GM18502 (cell line): ENCODE measurements at regions not wholly inside any gene's neighbourhood (a gene's known extent, or its start where the extent isn't known, plus 50 kb on each side); places are given as distances from the start of the nearest gene placed in this dataset.
"Not testable (repeated sequence)": the region's sequence is repeated elsewhere in the genome, so short reads cannot be mapped to it uniquely, and the experiment has no call there.

ENCODE experiments used
- ATAC-seq: cut with Tn5 transposase; IDR thresholded peaks from one replicate; pipeline ENCODE4 v1.9.1; 2021; ENCODE audit warnings: mild to moderate bottlenecking; ENCODE audit not compliant: unreplicated experiment, poor library complexity

DNA sequence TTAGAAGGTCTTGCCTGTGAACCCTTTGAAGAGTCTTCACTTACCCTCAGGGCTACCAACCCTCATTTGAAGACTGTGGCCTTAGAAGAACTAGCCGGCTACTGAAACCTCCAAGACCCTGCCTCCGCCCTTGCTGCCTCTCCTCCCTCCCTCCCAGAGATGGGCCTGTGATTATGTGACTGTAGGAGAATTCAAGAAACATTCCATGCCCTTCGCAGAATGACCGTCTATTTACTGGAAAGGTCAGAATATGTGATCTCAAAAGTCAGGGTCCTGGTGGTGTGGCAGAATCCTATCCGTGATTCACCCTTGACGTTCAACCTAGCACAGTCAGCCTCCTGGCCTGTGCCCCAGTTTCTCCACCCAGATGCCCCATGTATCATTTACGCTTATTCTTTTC is 109.6 kb downstream of the CTNND1 start:
- no peak for ATAC-seq

GRCh38 chr11:57873196-57873911 is 111.8 kb downstream of the CTNND1 start:
- no peak for ATAC-seq

DNA sequence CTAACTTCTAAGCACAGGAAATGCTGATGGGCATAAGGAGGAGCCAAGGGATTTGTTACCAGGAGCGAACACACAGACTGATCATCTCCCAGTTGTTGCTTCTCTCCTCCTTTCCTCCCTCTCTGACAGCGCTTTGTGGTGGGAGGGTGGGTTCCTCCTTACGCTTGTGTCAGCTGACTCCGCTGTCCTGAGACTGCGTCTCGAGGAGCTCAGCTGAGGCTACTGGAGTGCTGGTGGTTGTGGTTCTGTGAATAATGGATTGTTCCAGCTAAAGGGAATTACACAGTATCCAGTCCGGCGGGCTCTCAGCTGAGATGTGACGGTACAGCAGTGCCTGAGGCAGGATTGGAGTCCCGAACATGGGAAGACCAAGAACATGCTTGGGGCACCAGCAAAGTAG is 113.4 kb downstream of the CTNND1 start:
- ATAC-seq = no peak

DNA sequence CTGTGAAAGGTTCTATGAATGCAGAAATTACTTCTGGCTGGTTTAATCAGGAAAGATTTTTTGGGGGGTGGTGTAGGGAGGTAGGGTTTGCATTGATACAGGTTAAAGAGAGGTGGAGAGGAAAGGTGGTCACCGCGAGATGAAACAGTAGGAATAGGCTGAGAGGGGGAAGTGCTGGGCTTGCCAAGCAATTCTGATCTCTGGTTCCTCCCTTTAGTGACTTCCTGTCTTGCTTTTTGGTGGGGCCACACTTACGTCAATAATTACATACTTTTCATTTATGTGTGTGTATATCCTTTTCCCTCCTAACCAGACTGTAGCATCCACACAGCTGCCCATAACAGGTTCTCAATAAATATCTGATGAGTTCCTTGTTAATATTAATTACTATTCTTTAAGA is 120.0 kb downstream of the CTNND1 start:
- ATAC-seq = no peak

- no peak for ATAC-seq
Observed at GRCh38 chr11:57883630-57884029, 122.0 kb downstream of the CTNND1 start.

DNA sequence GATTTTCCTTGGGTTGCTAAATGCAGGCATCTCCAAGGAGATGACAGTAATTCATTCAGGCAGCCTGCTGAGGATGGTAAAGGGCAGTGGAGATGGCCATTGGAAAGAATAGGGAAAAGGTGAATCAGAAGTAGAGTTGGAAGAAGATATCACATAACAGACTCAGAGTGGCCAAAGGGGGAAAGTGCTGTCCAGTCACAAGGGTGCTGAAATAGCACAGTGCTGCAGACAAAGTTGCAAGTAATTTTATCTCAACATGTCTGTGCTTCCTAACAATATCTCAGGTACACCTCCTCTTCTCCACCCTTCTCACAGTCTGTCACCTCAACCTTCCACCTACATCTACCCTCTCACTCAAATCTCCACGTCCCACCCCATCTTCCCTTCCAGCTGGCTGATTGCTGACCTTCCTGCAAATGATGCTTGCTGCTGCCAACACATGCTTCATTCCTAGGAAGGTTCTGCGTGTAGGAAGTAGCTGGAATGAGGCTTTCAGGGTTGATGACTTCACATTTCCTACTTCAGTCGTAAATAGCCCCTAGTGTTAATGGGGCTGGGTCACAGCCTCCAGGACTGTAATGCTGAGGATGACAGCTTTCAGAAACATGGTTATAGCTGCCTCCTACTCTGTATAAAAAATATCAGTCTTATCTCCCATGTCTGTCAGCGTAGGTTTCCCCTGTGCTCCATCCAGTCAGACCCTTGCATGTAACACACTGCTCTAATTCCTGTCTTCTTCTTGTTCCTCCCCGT is 123.9 kb downstream of the CTNND1 start:
- ATAC-seq = no peak

GRCh38 chr11:57888386-57888785 is 126.8 kb downstream of the CTNND1 start:
- ATAC-seq = no peak

- no peak for ATAC-seq
Observed at GRCh38 chr11:57890521-57890920, 128.9 kb downstream of the CTNND1 start.

DNA sequence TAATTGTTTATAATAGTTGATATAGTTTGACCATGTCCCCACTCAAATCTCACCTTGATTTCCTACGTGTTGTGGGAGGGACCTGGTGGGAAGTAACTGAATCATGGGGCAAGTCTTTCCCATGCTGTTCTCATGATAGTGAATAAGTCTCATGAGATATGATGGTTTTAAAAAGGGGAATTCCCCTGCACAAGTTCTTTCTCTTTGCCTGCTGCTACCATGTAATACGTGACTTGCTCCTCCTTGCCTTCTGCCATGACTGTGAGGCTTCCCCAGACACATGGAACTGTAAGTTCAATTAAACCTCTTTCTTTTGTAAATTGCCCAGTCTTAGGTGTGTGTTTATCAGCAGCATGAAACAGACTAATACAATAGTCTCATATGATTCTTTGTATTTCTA is 130.5 kb upstream of the OR9Q1 start:
- not testable (repeated sequence) for ATAC-seq

DNA sequence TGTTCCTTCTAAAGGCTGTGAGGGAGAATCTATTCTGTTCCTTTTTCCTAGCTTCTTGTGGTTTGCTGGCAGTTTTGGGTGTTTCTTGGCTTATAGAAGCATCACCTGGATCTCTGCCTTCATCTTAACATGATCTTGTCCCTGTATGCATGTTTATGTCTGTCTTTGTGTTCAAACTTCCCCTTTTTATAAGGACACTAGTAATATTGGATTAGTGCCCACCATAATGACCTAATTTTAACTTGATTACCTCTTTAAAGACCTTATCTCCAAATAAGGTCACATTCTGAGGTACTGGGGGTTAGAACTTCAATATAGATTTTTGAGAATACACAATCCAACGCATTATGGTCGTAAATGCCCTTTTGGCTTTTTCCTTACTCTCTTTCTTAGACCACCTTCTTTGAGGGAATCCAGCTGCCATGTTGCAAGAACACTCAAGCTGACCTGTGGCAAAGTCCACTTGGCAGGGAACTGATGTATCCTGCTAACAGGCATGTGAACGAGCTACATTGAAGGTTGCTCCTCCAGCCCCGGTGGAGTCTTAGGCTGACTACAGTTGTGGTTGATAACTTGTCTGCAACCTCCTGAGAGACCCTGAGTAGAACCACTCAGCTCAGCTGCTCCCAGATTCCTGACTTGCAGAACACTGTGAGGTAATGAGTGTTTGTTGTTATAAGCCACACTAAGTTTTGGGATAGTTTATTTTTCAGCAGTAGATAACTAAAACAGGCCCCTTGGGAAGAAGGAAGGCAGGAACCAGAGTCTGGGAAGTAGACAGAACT is 127.1 kb upstream of the OR9Q1 start:
- ATAC-seq = no peak

GRCh38 chr11:57899378-57899777 is 124.3 kb upstream of the OR9Q1 start:
- ATAC-seq = no peak

GRCh38 chr11:57900320-57900719 is 123.4 kb upstream of the OR9Q1 start:
- no peak for ATAC-seq

DNA sequence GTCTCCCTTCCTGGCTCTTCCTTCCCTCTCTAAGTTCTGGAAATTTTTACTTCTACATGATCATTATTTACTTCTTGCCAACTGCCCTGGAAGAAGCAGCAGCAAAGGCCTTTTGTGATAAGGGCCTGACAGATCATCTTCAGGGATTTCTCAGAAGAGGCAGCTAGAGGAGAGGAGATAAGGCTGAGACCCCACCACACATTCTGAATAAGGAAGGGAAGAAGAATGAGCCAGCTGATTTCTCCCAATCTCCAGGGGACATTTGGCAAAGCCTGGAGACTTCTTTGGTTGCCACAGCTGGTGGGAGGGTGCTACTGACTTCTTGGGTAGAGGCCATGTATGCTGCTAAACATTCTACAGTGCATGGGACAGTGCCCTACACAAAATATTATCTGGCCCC is 122.4 kb upstream of the OR9Q1 start:
- no peak for ATAC-seq

GRCh38 chr11:57901756-57902155 is 121.9 kb upstream of the OR9Q1 start:
- ATAC-seq = no peak

GRCh38 chr11:57903011-57903410 is 120.7 kb upstream of the OR9Q1 start:
- ATAC-seq = no peak

- peak; percentile 66 for ATAC-seq
Observed at GRCh38 chr11:57903441-57904123, 120.1 kb upstream of the OR9Q1 start.

DNA sequence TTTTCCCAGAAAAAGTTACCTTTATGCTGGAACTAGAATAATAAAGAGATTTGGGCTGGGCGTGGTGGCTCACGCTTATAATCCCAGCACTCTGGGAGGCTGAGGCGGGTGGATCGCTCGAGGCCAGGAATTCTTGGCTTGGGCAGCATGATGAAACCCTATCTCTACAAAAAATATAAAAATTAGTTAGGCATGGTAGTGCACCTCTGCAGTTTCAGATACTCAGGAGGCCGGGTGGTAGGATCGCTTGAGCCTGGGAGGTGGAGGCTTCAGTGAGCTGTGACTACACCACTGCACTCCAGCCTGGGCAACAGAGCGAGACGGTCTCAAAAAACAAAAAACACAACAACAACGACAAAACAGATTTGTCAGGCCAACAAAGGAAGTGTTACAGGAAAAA is 119.3 kb upstream of the OR9Q1 start:
- ATAC-seq = no peak

- no peak for ATAC-seq
Observed at GRCh38 chr11:57905439-57905838, 118.2 kb upstream of the OR9Q1 start.

DNA sequence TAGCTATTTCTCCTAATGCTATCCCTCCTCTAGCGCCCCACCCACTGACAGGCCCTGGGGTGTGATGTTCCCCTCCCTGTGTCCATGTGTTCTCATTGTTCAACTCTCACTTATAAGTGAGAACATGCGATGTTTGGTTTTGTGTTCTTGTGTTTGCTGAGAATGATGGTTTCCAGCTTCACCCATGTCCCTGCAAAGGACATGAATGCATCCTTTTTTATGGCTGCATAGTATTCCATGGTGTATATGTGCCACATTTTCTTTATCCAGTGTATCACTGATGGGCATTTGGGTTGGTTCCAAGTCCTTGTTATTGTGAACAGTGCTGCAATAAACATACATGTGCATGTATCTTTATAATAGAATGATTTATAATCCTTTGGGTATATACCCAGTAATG is 115.3 kb upstream of the OR9Q1 start:
- not testable (repeated sequence) for ATAC-seq

DNA sequence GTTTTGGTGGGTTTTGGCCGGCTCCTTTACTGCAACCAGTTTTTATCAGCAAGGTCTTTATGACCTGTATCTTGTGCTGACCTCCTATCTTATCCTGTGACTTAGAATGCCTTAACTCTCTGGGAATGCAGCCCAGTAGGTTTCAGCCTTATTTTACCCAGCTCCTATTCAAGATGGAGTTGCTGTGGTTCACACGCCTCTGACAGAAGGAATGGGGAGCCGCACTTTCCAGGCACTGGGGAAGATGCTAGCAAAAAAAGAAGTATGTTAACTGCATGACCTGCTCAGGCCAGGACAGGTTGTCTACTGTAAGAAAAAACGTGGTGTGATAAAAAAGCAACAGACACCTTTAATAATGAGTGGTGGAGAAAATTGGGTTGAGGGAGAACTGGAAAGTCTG is 112.2 kb upstream of the OR9Q1 start:
- ATAC-seq = not testable (repeated sequence)
